ENCODE measurements at regions not wholly inside any gene's neighbourhood (a gene's known extent, or its start where the extent isn't known, plus 50 kb on each side); places are given as distances from the start of the nearest gene placed in this dataset.

GRCh38 chr5:43773478-43773844 lies 170.5 kb downstream of the NNT start:
- TF ChIP-seq POLR2A (IDR thresholded peaks at IDR 0.05) = no peak
- no peak for TF ChIP-seq CTCF (IDR thresholded peaks at IDR 0.05)
- TF ChIP-seq EP300 (IDR thresholded peaks at IDR 0.05) = no peak
